K562 (cell line): ENCODE measurements at regions not wholly inside any gene's neighbourhood (a gene's known extent, or its start where the extent isn't known, plus 50 kb on each side); places are given as distances from the start of the nearest gene placed in this dataset.

Source experiments
- ATAC-seq: fragments of 200-7000 bp; cut with Tn5 transposase; 3 replicates; pipeline ENCODE4 v1.9.1; 2020; ENCODE audit warnings: moderate library complexity
- BruUV-seq: library from RNA; stranded (reverse); fragments of 400-500 nt; replicated peaks from 2 replicates; lab custom pipeline; 2021; lab: Mats Ljungman, UMichigan
- CTCF ChIA-PET: fragments of 300-600 bp; formaldehyde crosslinking; extraction: SDS; loops from one replicate; lab custom pipeline; 2021; ENCODE audit warnings: low intra/inter-chr PET ratio; lab: Yijun Ruan, JAX
- POLR2A ChIA-PET: fragments of 300-600, 350-650 bp; sonication (Branson Sonifier 250); formaldehyde crosslinking; extraction: SDS; loops from one replicate; lab custom pipeline; 2021; ENCODE audit warnings: antibody characterized with exemption, inconsistent platforms; lab: Yijun Ruan, JAX
- DNase-seq, 4 experiments: peaks; one replicate each; pipeline versions ENCODE4 v3.0.0 to v3.0.0-alpha.2; 2011 to 2018; ENCODE audit warnings: low spot score in 3 of 4, mixed read lengths in 3 of 4; ENCODE audit errors: extremely low read depth in 1 of 4
- FAIRE-seq: peaks from 2 replicates; lab custom pipeline; 2011; peaks lifted over from hg19 to GRCh38; lab: Jason Lieb, UNC
- H2AFZ ChIP-seq: 2 replicates; pipeline ENCODE4 v1.6.0; 2011; ENCODE audit warnings: low read depth, low read length, control low read depth, inconsistent platforms
- H3K27ac ChIP-seq: fragments of 200-600 bp; 3 replicates; pipeline ENCODE4 v1.8.0; 2011; ENCODE audit warnings: low read depth, mild to moderate bottlenecking, control low read depth, inconsistent platforms, low read length, moderate library complexity, mixed read lengths; ENCODE audit errors: extremely low read depth
- H3K27me3 ChIP-seq, 2 experiments: fragments of 300-600 bp in 1 of 2; 2 replicates in 1 of 2; 3 replicates in 1 of 2; pipeline versions ENCODE4 v1.6.0 to v1.8.0; 2011; ENCODE audit warnings: inconsistent platforms in 2 of 2, low read length in 2 of 2, mild to moderate bottlenecking in 1 of 2, mixed read lengths in 1 of 2, moderate library complexity in 1 of 2; ENCODE audit not compliant: control insufficient read depth in 2 of 2, insufficient read depth in 2 of 2
- H3K36me3 ChIP-seq: fragments of 300-600 bp; 3 replicates; pipeline ENCODE4 v1.8.0; 2011; ENCODE audit warnings: mild to moderate bottlenecking, low read length, inconsistent platforms; ENCODE audit not compliant: control insufficient read depth, insufficient read depth
- H3K4me1 ChIP-seq, 2 experiments: fragments of 200-600 bp in 1 of 2; replicated peaks in 1 of 2; 2 replicates in 1 of 2; 3 replicates in 1 of 2; pipeline versions ENCODE4 v1.5.1 to v1.8.0; 2011; ENCODE audit warnings: inconsistent platforms in 2 of 2, low read length in 2 of 2, mild to moderate bottlenecking in 1 of 2, mixed read lengths in 1 of 2, moderate library complexity in 1 of 2; ENCODE audit not compliant: control insufficient read depth in 2 of 2, insufficient read depth in 2 of 2
- H3K4me2 ChIP-seq: 2 replicates; pipeline ENCODE4 v1.6.1; 2011; ENCODE audit warnings: low read length, control low read depth, inconsistent platforms, mixed read lengths; ENCODE audit not compliant: insufficient read depth
- H3K4me3 ChIP-seq: fragments of 200-600 bp; sonication (generic), shearing (Covaris generic); 2 replicates; pipeline ENCODE4 v1.5.1; 2016; ENCODE audit warnings: control low read depth, inconsistent platforms
- H3K79me2 ChIP-seq: fragments of 200-600 bp; 3 replicates; pipeline ENCODE4 v1.8.0; 2011; ENCODE audit warnings: low read length, inconsistent platforms; ENCODE audit not compliant: control insufficient read depth, insufficient read depth
- H3K9ac ChIP-seq, 2 experiments: 2 replicates each; pipeline versions ENCODE4 v1.6.0 to v1.6.1; 2011; ENCODE audit warnings: low read depth in 2 of 2, low read length in 2 of 2, control low read depth in 1 of 2, inconsistent platforms in 1 of 2, mild to moderate bottlenecking in 1 of 2, mixed read lengths in 1 of 2; ENCODE audit not compliant: insufficient read depth in 1 of 2
- H3K9me1 ChIP-seq: one replicate; pipeline ENCODE4 v1.6.0; 2011; ENCODE audit warnings: inconsistent platforms, mild to moderate bottlenecking, low read length, moderate library complexity; ENCODE audit not compliant: control insufficient read depth, insufficient read depth
- H3K9me3 ChIP-seq: replicated peaks from 2 replicates; pipeline ENCODE4 v1.5.1; 2011; ENCODE audit warnings: low read depth, low read length, inconsistent platforms; ENCODE audit not compliant: control insufficient read depth, insufficient read depth
- H4K20me1 ChIP-seq: replicated peaks from 2 replicates; pipeline ENCODE4 v1.6.1; 2011; ENCODE audit warnings: low read length, inconsistent platforms, mixed read lengths; ENCODE audit not compliant: control insufficient read depth, insufficient read depth
- ARID1B ChIP-seq: fragments of 450-650 bp; IDR thresholded peaks from 2 replicates; pipeline ENCODE4 v1.6.1; 2016; ENCODE audit warnings: antibody characterized with exemption, mild to moderate bottlenecking, inconsistent platforms
- ELF2 ChIP-seq: fragments of 250-450 bp; sonication (Bioruptor Pico); IDR thresholded peaks from 2 replicates; pipeline ENCODE4 v1.5.0; 2021; ENCODE audit warnings: mild to moderate bottlenecking
- EP400 ChIP-seq: fragments of 450-650 bp; IDR thresholded peaks from 2 replicates; pipeline ENCODE4 v1.6.1; 2017; ENCODE audit warnings: antibody characterized with exemption, mild to moderate bottlenecking, moderate library complexity
- ESRRB ChIP-seq: fragments of 250-450 bp; sonication (Bioruptor Pico); IDR thresholded peaks from 2 replicates; pipeline ENCODE4 v1.5.0; 2020; ENCODE audit warnings: mild to moderate bottlenecking, moderate library complexity, borderline replicate concordance
- HSF4 ChIP-seq: fragments of 250-450 bp; sonication (Bioruptor Pico); IDR thresholded peaks from 2 replicates; pipeline ENCODE4 v2.1.2; 2022; ENCODE audit warnings: mild to moderate bottlenecking, moderate library complexity, borderline replicate concordance
- MBD2 ChIP-seq: sonication (generic); IDR thresholded peaks from 2 replicates; pipeline ENCODE4 v1.6.1; 2016; ENCODE audit warnings: low read depth, borderline replicate concordance
- NFYB ChIP-seq: IDR thresholded peaks from 2 replicates; pipeline ENCODE4 v1.6.1; 2011; ENCODE audit warnings: mild to moderate bottlenecking, moderate library complexity; ENCODE audit not compliant: insufficient read length; ENCODE audit errors: extremely low read depth
- SREBF1 ChIP-seq: fragments of 150-350 bp; IDR thresholded peaks from 2 replicates; pipeline ENCODE4 v1.6.1; 2014; ENCODE audit warnings: antibody characterized with exemption, low read depth, low read length, borderline replicate concordance
- SRSF1 ChIP-seq: fragments of 200-400 bp; formaldehyde crosslinking; IDR thresholded peaks from 2 replicates; pipeline ENCODE4 v1.6.1; 2017; ENCODE audit warnings: mild to moderate bottlenecking, low read depth, low read length, moderate library complexity
- ZBTB17 ChIP-seq: fragments of 450-650 bp; formaldehyde crosslinking; IDR thresholded peaks from 2 replicates; pipeline ENCODE4 v1.4.0; 2020; ENCODE audit warnings: mild to moderate bottlenecking
- ZNF143 ChIP-seq: sonication (generic); formaldehyde crosslinking; IDR thresholded peaks from 2 replicates; pipeline ENCODE4 v1.9.0; 2022; ENCODE audit warnings: mild to moderate bottlenecking, missing genetic modification reagents
- ZNF324 ChIP-seq: fragments of 250-450 bp; sonication (Bioruptor Pico); IDR thresholded peaks from 2 replicates; pipeline ENCODE4 v1.4.0; 2020; ENCODE audit warnings: mild to moderate bottlenecking
- ZNF507 ChIP-seq: conservative IDR thresholded peaks from 2 replicates; pipeline ENCODE4 v1.6.1; 2017; ENCODE audit warnings: missing genetic modification characterization, missing compliant biosample characterization
- WGBS: fragments of 100-300 bp; shearing (Covaris generic); methylation state at CpG from one replicate; pipeline ENCODE4 v1.1.6; 2016; ENCODE audit warnings: low coverage, mixed read lengths; ENCODE audit not compliant: insufficient coverage; ENCODE audit errors: missing lambda C conversion rate; 5-methylcytosine and 5-hydroxymethylcytosine counted together
- in situ Hi-C: fragments of 300-500 bp; cut with MboI; formaldehyde crosslinking; loops from 4 replicates; pipeline ENCODE4 v1.15.0; 2018; ENCODE audit warnings: inconsistent platforms, mixed read lengths
- intact Hi-C: fragments of 100-400 bp; cut with micrococcal nuclease; formaldehyde crosslinking; loops from 2 replicates; pipeline ENCODE4 v1.14.2; 2022
- TF ChIP-seq, protein P1 (sequence below), 3 experiments: fragments of 200-800 bp in 1 of 3; sonication (Bioruptor generic) in 1 of 3; sonication (generic) in 1 of 3; formaldehyde crosslinking in 1 of 3; IDR thresholded peaks; 2 replicates each; pipeline versions ENCODE4 v1.6.1 to v1.8.0; 2016 to 2022; ENCODE audit warnings: mild to moderate bottlenecking in 2 of 3, missing compliant biosample characterization in 2 of 3, missing genetic modification characterization in 2 of 3, missing genetic modification reagents in 1 of 3
- TF ChIP-seq, protein P2 (sequence below): sonication (generic); formaldehyde crosslinking; IDR thresholded peaks from 2 replicates; pipeline ENCODE4 v1.8.1; 2023; ENCODE audit warnings: missing genetic modification reagents, mild to moderate bottlenecking, borderline replicate concordance
- TF ChIP-seq, protein P3 (sequence below): fragments of 250-450 bp; sonication (Bioruptor Pico); IDR thresholded peaks from 2 replicates; pipeline ENCODE4 v1.5.0; 2020; ENCODE audit warnings: mild to moderate bottlenecking

DNA sequence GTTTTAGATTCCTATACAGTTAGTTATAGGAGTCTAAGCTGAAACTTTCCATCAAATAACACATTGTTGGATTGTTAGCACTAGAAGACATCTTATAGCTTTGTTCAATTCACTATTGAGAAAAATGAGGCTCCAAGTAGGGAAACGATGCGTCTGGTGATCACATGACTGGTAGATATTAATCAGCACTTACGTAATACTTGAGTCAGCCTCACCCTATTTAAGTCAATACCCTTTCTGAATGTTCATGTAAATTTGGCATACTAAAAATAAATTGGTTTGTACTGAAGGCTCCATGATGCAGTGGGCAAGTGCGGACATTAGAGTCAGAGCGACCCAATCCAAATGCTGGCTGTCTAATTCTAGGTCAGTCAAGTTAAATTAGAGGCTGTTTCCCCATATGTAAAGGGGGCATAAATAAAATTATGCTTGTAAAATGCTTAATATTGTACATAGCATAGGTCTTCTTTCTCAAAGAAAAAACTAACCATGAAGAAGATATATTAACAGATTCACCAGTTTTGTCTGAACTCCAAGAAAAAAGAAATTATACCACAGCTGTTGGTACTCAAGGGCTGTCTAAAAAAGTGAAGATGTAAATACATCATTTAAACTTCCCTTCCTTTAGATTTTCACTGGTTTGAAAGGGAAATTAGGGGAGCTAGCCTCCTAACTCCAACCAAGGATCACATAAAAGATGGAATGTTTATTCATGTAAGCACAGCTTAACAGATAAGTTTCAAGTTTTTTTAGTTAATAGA is 406.6 kb upstream of the TLE4 start:
- H4K20me1 ChIP-seq, result no peaks in the 10 kb centered on the region
- intact Hi-C loops, result no loop called here
- ChIA-PET CTCF (no interaction called here), POLR2A (no interaction called here)
- H3K4me2 ChIP-seq, result no peak overlapping the region
- H3K9ac ChIP-seq, result no peak overlapping the region
- FAIRE-seq (no peak), DNase-seq (no peak), ATAC-seq (no peak)
- H3K4me3 ChIP-seq, result no peak overlapping the region
- no peak overlapping the region for H2AFZ ChIP-seq
- no peaks in the 10 kb centered on the region for H3K4me1 ChIP-seq
- WGBS, result 0% methylated on average over 3 of the region's 5 CpGs
- H3K79me2 ChIP-seq, result no peaks in the 10 kb centered on the region
- H3K9me1 ChIP-seq, result no peaks in the 10 kb centered on the region
- in situ Hi-C loops, result no loop called here
- no peaks in the 10 kb centered on the region for H3K9me3 ChIP-seq
- H3K27ac ChIP-seq, result no peak overlapping the region
- H3K36me3 ChIP-seq, result no peaks in the 10 kb centered on the region
- no TSS peak for BruUV-seq
- no peaks in the 10 kb centered on the region for H3K27me3 ChIP-seq
- TF ChIP-seq MBD2, result no peak
- no peak for TF ChIP-seq ZBTB17 (CRISPR knock-in tag)
- no peak for TF ChIP-seq ZNF324 (CRISPR knock-in tag)
- TF ChIP-seq HSF4 (CRISPR knock-in tag), result no peak
- no peak for TF ChIP-seq SRSF1
- TF ChIP-seq, protein P1, sequence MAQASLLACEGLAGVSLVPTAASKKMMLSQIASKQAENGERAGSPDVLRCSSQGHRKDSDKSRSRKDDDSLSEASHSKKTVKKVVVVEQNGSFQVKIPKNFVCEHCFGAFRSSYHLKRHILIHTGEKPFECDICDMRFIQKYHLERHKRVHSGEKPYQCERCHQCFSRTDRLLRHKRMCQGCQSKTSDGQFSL (CRISPR knock-in tag; IDR thresholded peaks at IDR 0.05), result no peak
- TF ChIP-seq, protein P1 (tag; IDR thresholded peaks at IDR 0.05), result no peak
- TF ChIP-seq, protein P2, sequence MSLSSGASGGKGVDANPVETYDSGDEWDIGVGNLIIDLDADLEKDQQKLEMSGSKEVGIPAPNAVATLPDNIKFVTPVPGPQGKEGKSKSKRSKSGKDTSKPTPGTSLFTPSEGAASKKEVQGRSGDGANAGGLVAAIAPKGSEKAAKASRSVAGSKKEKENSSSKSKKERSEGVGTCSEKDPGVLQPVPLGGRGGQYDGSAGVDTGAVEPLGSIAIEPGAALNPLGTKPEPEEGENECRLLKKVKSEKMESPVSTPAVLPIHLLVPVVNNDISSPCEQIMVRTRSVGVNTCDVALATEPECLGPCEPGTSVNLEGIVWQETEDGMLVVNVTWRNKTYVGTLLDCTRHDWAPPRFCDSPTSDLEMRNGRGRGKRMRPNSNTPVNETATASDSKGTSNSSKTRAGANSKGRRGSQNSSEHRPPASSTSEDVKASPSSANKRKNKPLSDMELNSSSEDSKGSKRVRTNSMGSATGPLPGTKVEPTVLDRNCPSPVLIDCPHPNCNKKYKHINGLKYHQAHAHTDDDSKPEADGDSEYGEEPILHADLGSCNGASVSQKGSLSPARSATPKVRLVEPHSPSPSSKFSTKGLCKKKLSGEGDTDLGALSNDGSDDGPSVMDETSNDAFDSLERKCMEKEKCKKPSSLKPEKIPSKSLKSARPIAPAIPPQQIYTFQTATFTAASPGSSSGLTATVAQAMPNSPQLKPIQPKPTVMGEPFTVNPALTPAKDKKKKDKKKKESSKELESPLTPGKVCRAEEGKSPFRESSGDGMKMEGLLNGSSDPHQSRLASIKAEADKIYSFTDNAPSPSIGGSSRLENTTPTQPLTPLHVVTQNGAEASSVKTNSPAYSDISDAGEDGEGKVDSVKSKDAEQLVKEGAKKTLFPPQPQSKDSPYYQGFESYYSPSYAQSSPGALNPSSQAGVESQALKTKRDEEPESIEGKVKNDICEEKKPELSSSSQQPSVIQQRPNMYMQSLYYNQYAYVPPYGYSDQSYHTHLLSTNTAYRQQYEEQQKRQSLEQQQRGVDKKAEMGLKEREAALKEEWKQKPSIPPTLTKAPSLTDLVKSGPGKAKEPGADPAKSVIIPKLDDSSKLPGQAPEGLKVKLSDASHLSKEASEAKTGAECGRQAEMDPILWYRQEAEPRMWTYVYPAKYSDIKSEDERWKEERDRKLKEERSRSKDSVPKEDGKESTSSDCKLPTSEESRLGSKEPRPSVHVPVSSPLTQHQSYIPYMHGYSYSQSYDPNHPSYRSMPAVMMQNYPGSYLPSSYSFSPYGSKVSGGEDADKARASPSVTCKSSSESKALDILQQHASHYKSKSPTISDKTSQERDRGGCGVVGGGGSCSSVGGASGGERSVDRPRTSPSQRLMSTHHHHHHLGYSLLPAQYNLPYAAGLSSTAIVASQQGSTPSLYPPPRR (CRISPR knock-in tag), result no peak
- no peak for TF ChIP-seq ELF2 (CRISPR knock-in tag)
- no peak for TF ChIP-seq ESRRB (CRISPR knock-in tag)
- TF ChIP-seq ZNF143 (CRISPR knock-in tag), result no peak
- TF ChIP-seq, protein P3, sequence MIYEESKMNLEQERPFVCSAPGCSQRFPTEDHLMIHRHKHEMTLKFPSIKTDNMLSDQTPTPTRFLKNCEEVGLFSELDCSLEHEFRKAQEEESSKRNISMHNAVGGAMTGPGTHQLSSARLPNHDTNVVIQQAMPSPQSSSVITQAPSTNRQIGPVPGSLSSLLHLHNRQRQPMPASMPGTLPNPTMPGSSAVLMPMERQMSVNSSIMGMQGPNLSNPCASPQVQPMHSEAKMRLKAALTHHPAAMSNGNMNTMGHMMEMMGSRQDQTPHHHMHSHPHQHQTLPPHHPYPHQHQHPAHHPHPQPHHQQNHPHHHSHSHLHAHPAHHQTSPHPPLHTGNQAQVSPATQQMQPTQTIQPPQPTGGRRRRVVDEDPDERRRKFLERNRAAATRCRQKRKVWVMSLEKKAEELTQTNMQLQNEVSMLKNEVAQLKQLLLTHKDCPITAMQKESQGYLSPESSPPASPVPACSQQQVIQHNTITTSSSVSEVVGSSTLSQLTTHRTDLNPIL, result no peak
- TF ChIP-seq NFYB, result no peak
- no peak for TF ChIP-seq ZNF507
- no peak for TF ChIP-seq EP400
- no peak for TF ChIP-seq ARID1B
- TF ChIP-seq SREBF1, result no peak
